B cell (primary cell): ENCODE measurements at regions not wholly inside any gene's neighbourhood (a gene's known extent, or its start where the extent isn't known, plus 50 kb on each side); places are given as distances from the start of the nearest gene placed in this dataset.

Experiments used
- CTCF ChIP-seq: fragments of 200-600 bp; IDR thresholded peaks from one replicate; pipeline ENCODE4 v1.8.0; 2022; ENCODE audit warnings: antibody characterized with exemption, mild to moderate bottlenecking
- EZH2 ChIP-seq: IDR thresholded peaks from 2 replicates; pipeline ENCODE4 v1.6.1; 2012; ENCODE audit warnings: borderline replicate concordance, low read depth, mild to moderate bottlenecking, moderate library complexity, low read length; ENCODE audit not compliant: insufficient read depth, poor library complexity, severe bottlenecking

GRCh38 chr5:18752317-18752716, 1118.1 kb downstream of the TAF11L14 start:
- no peak for TF ChIP-seq CTCF
- no peak for TF ChIP-seq EZH2
